Occipital lobe (tissue), 1 donor: ENCODE measurements at regions not wholly inside any gene's neighbourhood (a gene's known extent, or its start where the extent isn't known, plus 50 kb on each side); places are given as distances from the start of the nearest gene placed in this dataset.

Experiments used
- DNase-seq: peaks from one replicate; lab custom pipeline; 2025; lab: John Stamatoyannopoulos, UW

GRCh38 chr2:180370511-180371205, 363.6 kb upstream of the CWC22 start:
- DNase-seq, result no peak

- no peak for DNase-seq
These were observed 361.8 kb upstream of the CWC22 start for GRCh38 chr2:180368881-180369280.

GRCh38 chr2:180367815-180368214, 360.7 kb upstream of the CWC22 start:
- DNase-seq, result no peak

- DNase-seq, result no peak
These were observed 359.4 kb upstream of the CWC22 start for GRCh38 chr2:180366481-180366880.

GRCh38 chr2:180364719-180365118, 357.6 kb upstream of the CWC22 start:
- no peak for DNase-seq

- DNase-seq, result no peak
These were observed 353.2 kb upstream of the CWC22 start for GRCh38 chr2:180360283-180360618.

- DNase-seq, result no peak
These were observed 352.6 kb upstream of the CWC22 start for GRCh38 chr2:180359522-180360282.

GRCh38 chr2:180358458-180358857, 351.4 kb upstream of the CWC22 start:
- DNase-seq, result no peak

GRCh38 chr2:180356676-180357075, 349.6 kb upstream of the CWC22 start:
- DNase-seq, result no peak

GRCh38 chr2:180352620-180353019, 345.5 kb upstream of the CWC22 start:
- DNase-seq, result no peak

- no peak for DNase-seq
These were observed 342.7 kb upstream of the CWC22 start for GRCh38 chr2:180349809-180350208.

- DNase-seq, result no peak
These were observed 336.6 kb upstream of the CWC22 start for GRCh38 chr2:180343528-180344345.

GRCh38 chr2:180337136-180337535, 330.0 kb upstream of the CWC22 start:
- DNase-seq, result no peak

GRCh38 chr2:180336550-180336949, 329.5 kb upstream of the CWC22 start:
- DNase-seq, result no peak

GRCh38 chr2:180334514-180334913, 327.4 kb upstream of the CWC22 start:
- no peak for DNase-seq

GRCh38 chr2:180328795-180329422, 321.8 kb upstream of the CWC22 start:
- no peak for DNase-seq

GRCh38 chr2:180327185-180327584, 320.1 kb upstream of the CWC22 start:
- DNase-seq, result no peak

- no peak for DNase-seq
These were observed 318.5 kb upstream of the CWC22 start for GRCh38 chr2:180325416-180326120.

GRCh38 chr2:180324182-180324581, 317.1 kb upstream of the CWC22 start:
- DNase-seq, result no peak

- no peak for DNase-seq
These were observed 315.7 kb upstream of the CWC22 start for GRCh38 chr2:180322781-180323180.
